ENCODE measurements at regions not wholly inside any gene's neighbourhood (a gene's known extent, or its start where the extent isn't known, plus 50 kb on each side); places are given as distances from the start of the nearest gene placed in this dataset.

DNA sequence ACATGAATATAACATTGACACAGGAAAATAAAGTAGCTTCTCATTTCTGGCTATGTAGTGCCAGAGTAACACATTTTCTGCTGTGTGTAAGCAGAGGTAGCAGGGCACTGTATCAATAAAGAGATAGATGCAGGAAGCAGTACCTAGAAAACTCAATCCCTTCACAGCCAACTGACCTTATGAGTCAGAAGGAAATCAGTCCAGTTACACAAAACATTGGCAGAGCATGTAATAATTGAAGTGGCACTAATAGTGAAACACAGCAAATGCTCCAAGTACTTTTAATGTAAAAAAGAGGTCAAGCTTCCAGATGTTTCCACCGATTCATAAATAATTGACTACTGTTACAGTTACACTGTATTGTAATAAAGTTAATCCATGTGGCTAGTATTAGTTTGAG lies 706.6 kb downstream of the EFNA5 start:
- no peak for DNase-seq

DNA sequence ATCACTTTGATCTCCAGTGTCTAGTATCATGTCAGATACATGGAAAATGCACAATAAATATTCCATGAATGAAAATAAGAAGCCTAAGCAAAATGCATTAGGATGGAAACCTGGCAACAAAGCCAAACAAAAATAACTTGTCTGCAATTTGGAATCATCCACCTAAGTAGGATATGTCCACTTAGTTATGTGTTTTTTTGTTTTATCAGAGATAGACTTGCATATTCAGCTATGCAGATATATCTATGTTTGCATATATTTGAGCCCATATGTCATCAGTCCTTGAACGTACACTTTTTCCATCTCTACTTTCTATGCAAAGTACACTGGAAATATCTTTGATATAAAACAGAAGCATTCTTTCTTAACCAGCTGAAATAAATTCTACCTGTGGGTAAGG lies 707.1 kb downstream of the EFNA5 start:
- DNase-seq, result no peak

DNA sequence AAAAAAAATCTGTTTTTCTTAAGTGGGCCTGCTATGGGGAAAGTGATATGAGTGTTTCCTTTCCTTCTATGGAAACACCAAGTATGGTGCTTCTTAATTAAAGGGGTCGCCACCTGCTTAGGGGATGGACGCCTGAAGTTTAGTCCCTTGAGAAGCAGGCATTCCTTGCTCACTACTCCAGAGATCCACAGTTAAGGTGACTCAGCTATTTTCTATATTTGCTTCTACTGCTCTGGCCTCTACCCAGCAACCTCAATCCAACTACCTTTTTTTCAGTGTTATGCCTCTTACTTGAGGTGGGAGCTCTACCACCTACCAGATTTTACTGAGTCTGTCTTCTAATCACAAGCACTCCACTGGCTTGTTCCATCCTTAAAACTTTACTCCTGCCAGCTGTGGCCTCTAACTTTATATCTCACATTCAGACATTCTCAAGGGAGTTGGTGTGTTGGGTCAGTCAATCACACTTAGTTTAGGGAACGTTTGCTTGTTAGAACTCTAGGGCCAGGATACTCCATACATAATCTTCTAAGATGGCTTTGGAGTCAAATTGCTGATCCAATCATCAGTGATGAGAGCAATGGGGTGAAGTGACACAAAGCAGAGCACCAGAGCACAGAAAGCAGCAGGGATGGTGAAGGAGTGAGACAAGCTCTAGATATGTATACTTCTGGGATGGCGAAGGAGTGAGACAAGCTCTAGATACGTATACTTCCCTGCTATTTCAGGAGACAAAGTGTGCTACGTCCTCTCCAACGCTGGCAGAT lies 708.1 kb downstream of the EFNA5 start:
- no peak for DNase-seq

DNA sequence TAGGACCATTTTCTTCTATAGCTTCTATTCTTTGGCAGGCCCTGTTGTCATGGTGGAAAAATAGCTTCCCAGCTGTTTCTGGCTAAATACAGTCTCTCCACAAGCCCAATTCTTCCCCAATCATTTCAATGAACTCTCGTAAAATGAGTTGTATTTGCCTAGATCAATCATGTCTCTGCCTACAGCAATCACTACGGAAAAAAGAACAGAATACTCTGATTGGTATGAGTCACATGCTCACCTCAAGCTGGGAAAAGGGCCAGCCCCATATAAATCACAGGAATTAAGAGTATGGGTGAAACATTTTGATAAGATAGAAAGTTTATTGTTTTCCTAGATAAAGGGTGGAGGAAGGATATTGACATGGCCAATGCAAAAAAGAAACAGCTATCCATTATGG lies 711.4 kb downstream of the EFNA5 start:
- DNase-seq, result no peak

DNA sequence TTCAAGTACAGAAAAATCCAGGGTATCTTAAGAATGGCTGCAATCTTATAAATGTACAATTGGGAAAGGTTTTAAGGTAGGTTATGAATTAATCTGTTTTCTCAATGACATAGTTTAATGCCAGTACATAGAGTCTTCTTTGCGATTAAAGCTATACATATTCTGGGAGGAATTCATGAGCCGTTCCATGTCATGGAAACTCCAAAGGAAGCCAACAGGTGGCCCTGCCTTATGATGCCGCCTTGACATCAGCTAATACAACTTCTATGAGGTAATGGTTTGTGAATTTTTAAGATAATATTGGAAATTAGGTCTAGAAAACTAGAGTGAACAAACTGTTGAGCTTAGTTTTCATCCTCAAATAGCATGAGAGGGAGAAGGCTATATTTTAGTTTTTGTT lies 713.4 kb downstream of the EFNA5 start:
- DNase-seq, result no peak

DNA sequence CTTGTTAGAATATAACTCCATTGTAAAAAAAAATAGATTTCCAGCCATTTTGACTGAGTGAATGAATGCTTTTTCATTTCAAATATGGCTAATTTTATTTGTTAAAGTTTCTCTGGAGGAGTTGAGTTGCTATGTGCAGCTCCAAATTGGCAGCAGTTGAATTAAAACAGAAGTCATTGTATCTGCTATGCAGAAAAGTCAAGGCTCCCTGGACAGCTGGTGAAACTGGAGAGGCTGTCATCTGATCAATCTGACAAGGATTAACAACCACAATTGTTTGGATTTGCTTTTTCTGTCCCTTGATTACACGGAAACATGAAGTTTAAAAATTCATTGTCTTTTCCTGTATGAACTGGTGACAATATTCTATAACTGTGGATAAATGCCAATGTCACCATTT lies 713.9 kb downstream of the EFNA5 start:
- DNase-seq, result no peak

DNA sequence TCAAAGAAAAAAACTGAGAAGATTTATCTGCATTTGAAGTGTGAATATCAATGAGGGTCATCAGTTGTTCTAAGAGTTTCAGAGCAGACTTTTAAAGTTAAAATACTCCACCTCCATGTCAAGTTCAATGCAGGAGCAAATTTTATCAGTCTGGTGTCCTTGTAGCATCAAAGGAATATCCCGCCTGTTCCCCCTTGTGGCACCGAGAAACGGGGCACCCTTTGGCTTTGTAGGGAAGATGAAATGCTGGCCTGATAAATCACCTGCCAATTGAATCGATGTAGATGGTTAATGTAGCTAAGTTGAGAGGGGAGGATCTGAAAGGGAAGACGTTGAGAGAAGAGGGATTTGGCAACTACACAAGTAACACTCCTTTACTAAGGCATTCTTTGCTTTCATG lies 714.5 kb downstream of the EFNA5 start:
- no peak for DNase-seq

DNA sequence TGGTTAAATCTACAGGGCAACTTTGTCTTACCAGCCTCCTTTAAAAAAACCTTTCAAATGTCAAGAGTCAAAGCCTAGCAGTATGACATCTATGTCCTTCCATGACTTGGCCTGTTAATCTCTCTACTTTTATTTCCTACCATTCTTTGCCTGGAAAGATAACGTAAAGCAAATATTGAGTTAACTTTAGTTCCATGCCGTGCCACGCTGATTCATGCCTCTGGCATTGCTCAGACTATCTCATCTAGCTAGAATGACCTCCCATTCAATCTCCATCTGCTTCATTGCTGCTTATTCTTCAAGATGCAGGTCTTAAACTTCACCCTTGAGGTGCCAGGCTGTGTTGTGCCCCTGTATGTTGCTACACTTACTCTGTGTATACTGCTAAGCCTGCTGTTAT lies 729.8 kb downstream of the EFNA5 start:
- no peak for DNase-seq

DNA sequence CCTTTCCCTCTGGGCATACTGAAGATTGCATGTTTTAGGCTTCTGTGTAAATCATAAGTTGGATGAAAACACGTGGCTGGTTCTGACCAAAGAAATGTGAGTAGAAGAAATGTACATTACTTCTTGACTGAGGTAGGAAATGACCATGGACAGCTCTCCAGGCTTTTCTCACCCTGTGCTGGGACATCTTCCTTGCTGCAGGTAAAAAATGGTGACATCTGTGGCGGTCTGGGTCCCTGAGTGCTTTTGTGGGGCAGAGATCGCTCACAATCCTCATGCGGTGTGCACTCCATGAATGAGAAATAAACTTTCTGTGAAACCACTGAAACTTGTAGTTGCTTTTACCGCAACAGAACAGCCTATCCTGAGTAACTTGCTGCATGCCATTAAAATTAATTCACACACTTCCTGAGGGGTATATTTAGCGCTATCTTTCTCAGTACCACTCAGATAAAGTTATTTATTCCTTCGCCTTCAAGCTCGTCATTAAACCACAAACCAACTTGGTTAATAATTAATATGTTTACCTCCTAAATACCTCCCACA lies 730.4 kb downstream of the EFNA5 start:
- DNase-seq, result no peak

DNA sequence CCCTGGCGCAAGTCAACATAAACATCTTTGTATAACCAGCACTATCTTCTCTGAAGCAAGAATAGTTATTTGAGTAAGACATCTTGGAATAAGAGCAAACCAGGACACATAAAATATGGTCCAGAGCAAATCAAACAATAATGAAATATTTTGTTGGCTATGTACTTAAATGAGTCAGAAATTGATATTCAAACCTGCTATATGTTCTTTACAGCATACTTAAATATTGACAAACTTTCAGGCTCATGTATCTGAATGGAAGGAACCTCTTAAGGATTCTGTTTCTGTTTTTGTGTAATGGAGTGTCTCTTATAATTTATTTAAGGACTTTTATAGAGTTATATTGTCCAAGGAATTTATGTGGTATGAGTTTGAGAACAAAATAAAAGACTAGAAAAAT lies 747.3 kb downstream of the EFNA5 start:
- DNase-seq, result no peak

DNA sequence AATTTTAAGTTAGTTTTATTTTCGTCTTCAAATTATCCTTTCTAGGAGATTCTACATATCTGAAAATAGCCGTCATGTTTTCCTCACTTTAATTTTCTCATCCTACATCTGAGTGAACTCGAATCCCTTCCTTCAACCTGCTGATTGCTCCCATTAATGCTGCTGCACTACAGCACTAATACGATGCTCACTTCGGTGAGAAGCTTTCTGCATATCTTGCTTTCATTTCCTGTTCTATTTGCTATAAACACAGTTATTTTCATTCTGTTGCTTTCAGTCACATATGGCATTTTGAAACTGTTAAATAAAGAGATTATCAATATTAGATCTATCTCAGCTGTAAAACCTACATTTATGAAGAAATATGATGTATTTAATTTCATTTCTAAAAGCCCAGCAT lies 749.2 kb downstream of the EFNA5 start:
- DNase-seq, result no peak

DNA sequence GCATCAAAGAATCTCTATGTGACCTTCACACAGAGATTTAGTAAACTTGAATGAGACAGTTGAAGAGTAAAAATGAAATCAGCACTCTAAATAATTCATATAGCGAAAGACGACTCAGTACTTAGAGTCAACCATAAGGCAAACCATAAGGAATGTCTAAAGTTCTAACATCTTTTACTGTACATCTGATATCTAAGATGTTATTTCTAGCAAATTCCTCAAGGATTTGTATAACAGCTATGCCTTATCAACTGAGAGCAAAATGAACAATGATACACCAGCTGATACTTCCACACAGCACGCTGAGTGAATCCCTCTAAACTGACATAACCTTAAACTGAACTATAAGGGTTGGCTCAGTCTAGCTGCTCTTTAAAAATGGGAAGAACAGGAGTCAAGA lies 760.3 kb downstream of the EFNA5 start:
- no peak for DNase-seq

DNA sequence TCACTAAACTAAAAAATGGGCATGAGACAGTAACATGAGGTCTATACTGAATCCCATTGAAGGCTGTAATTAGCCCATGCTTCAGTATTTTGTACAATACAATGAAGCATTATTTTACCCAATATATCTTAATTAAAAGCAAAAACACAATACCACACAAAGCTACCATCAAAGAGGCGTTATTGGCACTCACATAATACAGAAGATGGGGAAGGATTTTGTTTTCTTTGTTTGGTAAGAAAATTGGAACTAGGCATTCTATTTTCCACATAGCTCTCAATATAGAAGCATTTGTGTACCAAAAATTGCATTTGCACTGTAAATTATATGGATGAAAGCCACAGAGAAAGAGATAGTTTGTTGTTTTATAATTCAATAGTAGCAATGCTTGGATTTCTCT lies 761.0 kb downstream of the EFNA5 start:
- no peak for DNase-seq

DNA sequence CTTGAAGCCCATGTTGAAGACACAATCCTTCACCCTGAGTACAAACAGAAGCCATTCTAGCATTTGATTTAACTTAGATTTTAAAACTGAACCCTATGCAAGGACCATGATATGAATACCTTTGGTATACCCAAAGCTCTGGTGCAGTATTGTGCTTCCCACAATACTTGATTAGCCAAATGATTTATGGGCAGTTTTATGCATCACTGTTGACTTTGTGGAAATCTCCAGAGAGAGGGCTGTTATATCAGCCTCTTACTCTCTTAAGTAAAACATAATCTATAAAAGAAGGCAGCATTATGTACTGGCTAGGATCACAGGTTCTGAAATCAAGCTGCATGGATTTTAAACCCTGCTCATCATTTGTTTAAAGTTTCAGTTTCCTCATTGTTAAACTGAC lies 762.8 kb downstream of the EFNA5 start:
- DNase-seq, result peak; percentile 50

DNA sequence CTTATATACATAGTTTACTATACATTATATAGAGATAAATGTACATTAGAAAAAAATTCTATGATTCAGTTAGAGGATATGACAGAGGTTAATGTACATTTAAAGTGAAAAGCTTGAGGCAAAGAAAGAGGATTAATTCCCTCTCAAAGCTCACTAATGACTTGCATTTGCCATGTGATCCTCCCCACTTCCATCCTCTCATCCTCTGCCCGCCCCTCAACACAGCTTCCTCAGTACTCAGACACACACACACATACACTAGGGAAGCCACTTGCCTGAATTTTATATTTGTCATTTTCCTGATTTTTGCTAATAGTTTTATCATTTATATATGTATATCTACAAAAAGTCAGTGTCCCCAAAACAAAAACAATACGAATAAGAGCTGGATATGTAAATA lies 764.5 kb downstream of the EFNA5 start:
- DNase-seq, result no peak

DNA sequence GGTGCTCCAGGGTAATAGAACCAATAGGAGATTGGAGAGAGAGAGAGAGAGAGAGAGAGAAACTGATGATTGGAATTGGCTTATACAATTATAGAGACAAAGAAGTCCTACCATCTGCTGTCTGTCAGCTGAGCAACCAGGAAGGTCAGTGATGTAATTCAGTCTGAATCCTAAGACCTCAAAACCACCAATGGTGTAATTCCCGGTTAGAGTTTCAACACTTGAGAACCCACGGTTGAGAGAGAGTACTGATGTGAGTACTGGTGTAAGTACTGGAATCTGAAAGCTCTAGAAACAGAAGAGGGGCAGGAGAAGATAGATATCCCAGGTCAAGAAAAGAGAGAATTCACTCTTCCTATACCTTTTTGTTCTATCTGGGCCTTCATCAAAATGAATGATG lies 775.8 kb downstream of the EFNA5 start:
- DNase-seq, result no peak

DNA sequence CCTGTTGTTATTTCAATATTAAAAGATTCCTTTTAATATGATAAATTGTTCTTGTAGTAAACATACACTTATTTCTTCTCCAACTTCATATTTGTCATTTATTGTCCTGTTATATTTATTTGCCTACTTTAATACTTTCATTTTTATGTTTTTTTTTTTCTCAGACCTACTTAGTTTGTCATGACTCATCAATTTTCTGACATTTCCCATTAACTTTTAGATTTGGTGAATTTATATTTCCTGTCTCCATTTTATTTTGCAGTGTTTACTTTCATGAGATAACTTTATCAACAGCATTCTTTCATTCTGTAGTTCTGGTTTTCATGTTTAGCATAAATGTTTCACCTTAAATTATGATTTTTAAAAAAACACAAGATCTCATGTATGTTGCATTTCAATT lies 788.7 kb downstream of the EFNA5 start:
- DNase-seq, result no peak

DNA sequence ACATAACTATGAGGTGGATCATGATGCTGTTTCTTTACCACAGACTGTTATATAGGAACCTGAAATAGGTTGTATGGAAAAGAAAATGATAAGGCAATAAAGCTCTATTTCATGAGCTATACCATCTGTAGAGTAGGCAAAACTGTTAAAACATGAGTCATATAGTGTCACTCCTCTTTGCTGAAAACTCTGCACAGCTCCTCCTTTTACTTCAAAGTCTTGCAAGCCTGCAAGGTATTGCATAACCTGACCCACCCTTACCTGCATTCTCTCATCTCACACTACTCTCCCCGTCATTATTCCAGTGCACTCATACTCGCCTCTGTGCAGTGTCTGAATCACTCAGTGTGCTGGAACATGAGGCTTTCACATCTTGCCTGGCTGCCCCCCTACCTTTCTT lies 790.1 kb downstream of the EFNA5 start:
- DNase-seq, result no peak

DNA sequence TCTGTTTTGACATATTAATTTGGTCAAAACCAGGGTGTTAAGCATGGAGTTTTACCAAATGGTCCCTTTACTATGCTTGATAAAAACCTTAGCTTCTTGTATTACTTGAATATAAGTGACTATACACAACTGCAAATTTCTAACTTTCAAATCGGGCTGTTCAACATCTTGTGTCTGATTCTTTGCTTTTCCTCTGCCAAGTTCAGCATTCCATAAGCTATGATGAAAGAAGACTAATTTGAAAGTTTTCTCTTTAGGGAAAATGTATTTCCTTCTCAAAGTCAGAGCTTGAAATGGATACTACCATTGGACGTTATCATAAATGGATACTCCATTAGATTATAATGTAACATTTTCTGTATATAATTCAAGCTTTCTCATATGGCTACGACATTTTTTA lies 792.9 kb downstream of the EFNA5 start:
- DNase-seq, result no peak

DNA sequence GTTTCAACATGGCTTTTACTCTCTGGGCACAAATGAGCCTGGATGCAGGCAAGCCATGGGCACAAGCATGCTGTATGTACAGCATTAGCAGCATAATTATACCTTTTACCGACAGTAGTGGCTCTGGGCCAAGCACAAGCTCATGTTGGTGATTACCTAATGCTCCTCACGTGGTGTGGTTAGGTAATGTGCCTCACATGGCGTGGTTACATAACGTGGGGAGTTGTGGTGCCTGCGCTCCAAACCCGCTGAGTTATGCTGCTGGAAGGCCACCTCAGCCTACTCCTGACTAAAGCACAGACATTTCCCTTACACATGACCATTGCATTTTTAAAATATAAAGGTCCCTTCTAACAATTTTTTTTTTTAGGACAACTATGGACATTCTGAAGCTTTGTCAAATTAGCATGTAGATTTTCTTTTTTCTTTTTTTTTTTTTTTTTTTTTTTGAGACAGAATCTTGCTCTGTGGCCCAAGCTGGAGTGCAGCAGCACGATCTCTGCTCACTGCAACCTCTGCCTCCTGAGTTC lies 794.0 kb downstream of the EFNA5 start:
- DNase-seq, result no peak

DNA sequence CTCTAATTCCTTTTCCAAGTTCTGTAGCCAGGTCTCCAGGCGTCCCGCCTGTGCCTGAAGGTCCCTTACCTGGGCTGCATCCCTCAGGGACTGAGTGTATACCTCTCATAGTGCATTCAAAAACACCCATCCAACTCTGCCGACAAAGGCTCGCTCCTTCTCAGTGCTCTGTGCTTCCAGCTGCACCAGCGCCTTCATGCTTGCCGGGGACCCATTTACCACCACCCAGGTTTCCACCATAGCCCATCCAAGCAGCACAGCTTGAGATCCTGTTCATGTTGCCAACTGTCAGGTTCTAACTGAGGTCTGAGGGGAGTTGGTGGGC lies 794.5 kb downstream of the EFNA5 start:
- DNase-seq, result no peak

DNA sequence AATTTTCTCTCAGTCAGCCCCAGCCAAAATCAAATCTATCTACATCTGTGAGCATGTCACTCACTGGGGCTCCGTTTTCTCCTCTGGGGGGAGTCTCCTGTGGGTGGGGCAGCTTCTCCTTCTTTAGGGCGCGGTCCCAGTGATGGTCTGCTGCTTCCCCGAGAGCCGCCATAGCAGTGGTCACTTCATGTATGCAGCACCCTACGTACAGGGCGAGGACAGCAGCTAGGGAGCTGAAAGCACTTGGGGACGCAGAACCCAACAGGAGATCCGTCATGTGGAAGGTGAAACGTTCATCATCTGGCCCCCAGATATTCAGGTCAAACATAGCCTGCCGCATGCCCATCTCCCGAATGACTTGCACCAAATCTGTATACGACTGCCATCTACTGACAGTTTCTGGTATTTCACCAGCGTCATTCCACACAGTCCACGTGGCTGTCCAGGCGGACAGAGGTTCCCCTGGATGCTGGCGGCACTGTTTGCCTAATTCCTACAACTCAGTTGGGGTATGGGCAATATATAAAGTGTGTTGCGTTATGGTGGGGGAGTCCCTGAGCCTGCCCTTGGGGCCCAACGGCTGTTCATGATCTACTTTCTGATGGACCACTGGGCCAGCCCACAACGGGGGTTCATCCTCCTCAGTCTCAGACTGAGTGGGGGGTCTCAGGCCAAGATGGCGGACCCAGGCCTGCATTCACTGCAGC lies 795.0 kb downstream of the EFNA5 start:
- no peak for DNase-seq

DNA sequence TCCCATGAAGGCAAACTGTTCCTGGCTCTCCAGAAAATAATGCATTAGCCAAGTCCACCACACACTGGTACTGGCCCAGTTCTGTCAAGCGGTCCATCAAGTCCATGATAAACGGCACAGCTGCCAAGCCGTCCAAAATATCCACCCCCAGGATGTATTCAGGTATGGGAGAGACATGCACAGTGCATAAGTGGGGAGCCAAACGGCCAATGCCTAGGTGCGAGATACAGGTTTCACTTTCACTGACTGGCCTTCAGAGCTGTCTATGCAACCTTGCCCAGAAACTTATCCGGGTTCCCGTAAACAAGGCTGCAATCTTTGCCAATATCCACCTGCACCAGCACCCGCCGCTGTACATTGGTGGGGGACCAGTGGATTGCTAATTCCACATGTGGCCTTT lies 795.8 kb downstream of the EFNA5 start:
- no peak for DNase-seq

DNA sequence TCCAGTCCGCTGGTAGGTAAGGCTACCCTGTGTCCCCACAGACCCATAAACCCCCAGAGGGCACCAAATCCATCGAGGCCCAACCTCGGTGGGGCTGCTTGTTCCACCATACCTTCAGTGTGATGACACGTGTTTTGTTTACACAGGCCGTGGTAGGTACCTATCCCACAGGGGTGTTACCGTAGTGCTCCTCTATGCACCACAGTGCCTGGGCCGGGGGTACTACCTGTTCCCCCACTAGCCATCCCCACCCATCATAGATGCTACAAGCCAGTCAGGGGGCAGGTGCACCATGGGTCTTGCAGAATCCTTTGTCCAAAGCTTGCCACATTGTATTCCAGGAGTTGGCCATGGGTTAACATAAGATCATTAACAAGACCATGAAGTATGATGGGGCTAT lies 796.2 kb downstream of the EFNA5 start:
- no peak for DNase-seq

DNA sequence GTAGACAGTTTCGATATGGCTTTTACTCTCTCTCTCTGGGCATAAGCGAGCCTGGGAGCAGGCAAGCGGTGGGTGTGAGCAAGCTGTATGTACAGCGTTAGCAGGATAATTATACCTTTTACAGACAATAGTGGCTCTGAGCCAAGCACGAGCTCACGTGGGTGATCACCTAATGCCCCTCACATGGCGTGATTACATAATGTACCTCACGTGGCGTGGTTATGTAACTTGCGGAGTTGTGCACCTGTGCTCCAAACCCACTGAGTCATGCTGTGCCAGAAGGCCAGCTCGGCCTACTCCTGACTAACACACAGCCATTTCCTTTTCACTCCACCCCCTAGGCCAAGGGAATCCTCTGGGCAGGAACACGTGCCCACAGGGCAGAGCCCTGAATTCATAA lies 797.2 kb downstream of the EFNA5 start:
- peak; percentile 74 for DNase-seq
